Left kidney (tissue), 1 donor: ENCODE measurements at regions not wholly inside any gene's neighbourhood (a gene's known extent, or its start where the extent isn't known, plus 50 kb on each side); places are given as distances from the start of the nearest gene placed in this dataset.
"Not testable (repeated sequence)": the region's sequence is repeated elsewhere in the genome, so short reads cannot be mapped to it uniquely, and the experiment has no call there.

ENCODE experiments used
- DNase-seq: peaks from one replicate; pipeline ENCODE4 v3.0.0-alpha.2; 2013

DNA sequence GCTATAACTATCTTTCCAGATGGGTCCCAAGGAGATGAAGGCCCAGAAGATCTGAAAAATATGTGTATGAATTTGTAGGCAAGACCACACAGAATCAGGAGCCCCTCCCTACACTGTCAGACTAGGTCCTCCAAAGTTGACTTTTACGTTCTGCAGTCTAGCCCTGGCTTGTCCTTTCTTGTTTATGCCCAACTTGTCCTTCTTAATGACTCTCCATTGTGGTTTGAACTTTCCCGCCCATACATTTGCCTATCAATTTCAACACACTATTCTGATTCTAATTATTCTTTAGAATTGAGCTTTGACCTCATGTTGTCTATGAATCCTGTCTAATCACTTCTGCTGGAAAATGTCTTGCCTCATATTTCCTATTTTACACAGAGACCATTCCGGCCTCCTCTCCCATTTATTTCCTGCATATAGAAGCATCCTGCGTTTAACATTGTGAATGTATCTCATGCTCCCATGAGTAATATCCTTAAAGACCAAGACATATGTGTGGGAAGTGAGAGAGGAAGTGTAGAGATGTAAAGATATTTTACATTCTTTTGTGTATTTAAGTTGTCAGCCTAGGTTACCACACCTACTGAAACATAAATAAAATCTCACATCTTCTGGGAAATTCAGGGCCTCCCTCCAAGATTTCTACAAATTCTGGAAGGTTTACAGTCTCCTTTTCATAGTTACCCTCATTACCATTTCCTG is 348.3 kb downstream of the BCKDHB start:
- no peak for DNase-seq

DNA sequence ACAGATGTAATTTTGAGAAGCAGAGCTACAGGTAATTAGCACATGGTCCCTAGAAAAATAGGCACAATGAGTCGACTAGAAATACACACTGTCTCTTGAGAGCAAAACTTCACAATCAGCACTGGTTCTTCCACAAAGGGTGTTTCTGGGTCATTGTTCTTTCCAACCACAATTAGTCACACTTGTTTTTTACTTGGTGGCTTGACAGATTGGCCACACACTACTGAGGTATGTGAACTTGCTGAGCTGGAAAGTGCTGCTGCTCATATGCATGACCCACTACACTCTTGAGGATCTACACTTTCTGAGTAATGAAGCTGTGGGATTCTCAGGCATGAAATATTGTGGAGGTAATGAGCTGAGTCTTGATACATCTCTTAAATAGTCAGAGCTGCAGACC is 347.7 kb downstream of the BCKDHB start:
- no peak for DNase-seq

DNA sequence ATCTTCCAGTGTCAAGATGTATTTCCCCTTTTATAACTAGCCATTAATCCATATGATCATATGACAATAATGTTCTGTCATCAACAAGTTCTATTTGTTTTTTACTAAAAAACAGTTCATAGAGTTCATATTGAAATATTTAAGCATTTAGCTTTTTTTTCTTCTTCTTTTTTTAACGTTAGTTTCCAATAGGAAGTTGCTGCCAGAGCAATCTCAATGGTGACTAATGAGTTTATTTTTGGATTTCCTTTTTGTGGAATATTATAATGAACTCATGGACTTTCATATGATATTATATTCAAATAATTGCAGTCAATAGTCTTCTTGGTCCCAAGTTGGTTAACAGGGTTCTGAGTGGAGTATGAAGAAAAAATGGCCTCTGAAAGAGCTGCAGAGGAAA is 343.3 kb downstream of the BCKDHB start:
- no peak for DNase-seq

DNA sequence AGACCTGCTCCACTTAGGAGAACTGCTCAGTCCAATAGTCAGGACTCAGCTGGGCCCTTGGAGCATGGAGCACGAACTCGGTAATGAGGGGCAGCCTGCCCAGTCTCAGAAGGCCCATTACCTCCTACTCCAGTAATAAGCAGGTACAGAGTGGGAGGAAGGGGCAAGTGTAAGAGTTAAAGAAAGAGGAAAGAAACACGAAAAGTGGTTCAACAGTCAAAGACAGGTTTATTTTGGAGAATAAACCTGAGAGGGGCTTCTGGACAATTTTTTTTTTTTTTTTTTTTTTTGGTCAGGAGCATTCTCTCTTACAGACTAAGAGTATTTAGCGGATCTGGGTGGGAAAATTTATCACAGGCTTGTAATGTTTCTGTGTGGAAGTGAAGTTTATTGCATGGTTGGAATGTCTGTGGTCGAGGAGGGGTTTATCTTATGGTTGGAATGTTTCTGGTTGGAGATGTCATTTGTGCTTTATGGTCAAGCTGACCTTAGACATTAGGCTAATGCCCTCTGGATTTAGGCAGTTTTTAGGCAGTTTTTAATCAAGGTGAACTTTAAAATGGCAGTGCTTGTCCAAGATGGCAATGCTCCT is 340.1 kb downstream of the BCKDHB start:
- DNase-seq = no peak

DNA sequence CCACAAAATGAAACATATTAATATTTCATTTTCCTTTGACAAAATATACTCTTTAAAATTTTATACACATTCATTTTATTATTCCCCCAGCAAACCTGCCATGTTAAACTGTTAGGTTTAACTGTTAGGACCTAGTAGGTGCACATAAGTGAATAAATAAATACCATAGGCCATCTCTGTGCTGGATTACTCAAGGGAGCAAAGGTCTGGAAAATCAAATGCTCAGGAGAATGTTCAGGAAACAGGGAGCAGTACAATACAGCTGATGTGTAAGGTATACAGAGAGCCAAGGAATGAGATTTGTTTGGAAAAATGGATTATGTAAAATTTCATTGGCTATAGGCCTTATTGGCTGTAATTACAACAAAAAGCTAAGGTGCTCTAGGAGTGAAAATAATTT is 339.3 kb downstream of the BCKDHB start:
- no peak for DNase-seq

DNA sequence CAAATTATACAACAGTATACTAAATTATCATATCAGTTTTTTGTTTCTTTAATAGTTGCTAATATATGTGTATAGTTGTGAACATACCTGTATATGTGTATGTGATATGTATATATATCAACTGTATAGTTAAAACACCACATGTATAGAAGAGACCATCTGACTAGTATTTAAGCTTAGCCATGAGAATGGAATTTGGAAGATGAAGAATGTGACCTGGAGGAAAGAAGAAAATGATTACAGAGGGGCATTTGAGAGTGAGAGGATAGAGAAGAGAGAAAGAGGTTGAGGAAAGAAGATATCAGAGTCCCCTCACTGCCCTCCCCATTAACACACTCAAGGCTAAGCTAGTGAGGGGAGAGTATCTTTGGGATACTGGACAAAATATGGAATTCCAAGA is 335.9 kb downstream of the BCKDHB start:
- no peak for DNase-seq

DNA sequence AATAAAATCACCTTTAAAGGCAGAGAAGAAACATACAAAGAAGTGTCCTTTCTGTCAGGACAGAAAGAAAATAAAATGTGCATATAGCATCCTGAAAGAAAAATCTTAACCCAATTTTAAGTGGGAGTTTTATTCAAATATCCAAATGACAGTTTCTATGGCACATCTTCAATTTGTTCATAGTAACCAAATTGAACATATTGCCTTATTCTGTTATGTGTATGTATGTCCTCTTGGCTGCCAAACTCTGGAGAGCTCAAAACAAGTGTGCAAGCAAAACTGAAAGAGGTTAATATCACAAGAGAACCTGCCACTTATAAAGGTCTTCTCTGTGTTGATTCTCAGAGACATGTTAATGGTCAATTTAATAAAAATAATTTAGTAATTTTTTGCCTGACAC is 334.7 kb downstream of the BCKDHB start:
- no peak for DNase-seq

DNA sequence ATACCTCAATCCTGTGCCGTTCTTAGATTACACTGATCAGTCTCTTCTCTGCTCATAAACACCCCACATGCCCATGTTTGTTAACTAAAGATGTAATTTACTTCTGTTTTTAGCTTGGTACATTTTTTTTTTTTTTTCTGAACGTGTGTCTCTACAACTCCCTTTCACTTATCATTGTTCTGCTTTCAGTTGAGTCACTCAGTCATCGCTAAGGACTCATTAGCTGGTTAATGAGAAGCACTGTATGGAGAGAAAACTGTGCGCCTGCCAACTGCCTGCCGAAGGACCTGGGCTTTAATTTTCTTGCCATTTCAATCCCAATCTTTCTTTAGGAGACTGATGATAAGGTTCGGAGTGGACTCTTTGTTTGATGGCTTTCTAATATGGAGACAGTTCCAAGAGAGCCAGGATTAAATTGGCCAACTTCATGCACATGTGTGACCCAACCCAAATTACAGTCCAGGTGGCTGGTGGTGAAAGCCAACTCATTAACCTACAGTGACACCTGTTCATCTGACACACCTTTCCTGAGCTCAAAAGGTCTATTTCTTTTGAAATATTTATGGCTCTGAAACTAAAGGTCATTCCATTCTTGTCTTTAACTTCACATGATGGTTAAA is 334.1 kb downstream of the BCKDHB start:
- no peak for DNase-seq

DNA sequence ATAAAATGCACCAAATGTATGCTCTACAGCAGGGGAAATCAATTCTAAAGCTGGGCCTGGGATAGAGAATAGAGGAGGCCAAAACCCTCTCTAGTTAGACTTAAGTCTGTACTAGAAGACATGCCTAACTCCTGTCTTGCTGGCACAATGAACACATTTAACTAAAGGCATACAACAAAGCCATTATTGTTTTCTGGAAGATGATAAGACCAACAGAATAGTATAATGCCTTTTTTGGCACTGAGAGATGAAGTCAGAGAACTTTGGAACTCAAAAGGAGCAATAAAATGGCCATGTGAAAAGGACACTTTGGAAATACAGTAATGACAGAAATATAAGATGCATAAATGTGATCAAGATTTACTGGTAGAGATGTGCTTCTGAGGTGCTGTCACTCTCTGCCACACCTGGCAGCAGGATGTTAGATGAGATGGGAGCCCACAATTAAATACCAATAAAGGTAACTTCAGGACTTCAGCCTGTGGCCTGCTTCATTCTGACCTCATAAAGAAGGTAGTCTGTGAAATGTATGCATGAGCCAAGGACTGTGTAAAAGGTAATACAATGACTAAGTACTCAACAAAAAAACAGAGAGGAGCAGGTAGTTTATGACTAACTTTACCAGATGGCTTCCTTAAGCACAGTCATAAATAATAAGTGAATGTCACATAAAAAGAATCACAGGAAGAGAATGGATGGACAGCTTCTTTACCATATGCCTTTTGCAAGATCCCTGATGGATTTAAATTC is 333.4 kb downstream of the BCKDHB start:
- no peak for DNase-seq

DNA sequence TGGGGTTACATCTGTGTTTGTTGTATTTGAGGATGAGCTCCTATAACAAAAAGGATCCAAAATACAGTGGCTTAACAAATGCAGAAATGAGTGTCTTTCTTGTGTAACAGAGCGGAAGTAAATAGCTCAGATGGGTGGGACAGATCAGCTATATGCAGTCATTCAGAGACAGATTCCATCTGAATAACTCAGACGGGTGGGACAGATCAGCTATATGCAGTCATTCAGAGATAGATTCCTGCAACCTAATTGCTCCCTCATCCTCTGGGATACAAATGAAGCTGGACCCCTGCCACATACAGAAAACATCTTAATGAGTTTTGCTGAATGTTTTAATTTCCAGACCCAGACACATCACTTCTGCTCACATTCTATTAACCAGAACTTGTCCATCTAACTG is 332.3 kb downstream of the BCKDHB start:
- no peak for DNase-seq

DNA sequence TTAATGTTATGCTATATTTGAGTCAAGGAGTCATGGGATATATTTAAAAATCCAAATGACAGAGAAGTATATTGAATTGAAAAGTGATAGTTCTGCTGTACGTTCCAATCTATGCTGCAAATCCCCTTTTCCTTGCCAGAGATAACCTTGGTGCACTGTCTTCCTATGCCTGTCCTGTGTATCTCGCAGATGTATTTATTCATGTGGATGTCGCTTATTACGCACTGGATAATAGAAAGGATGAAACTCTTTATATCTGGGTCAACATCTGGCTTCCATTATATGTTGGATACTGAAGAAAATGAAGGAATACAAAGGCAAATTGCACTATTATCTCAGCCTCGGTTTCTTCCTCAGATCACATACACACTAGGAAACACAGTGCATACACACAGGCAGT is 331.3 kb downstream of the BCKDHB start:
- DNase-seq = no peak

DNA sequence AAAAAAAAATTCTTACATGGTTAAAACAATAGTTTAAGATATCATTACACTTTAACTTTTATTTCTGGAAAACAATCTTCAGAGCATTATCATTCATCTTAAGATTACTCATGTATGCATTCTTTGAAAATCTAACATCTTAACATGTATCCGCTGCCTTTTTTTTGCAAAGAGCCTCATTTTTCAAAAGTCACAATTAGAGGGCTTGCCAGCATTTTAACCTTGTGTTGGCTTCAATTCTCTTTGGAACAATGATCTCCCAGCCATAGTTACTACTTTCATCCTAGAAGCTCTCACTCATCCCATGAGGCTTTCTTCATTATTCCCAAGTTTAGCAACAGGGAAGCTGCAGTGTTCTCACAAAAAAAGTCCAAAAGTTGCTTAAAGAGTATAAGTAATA is 330.8 kb downstream of the BCKDHB start:
- DNase-seq = no peak

DNA sequence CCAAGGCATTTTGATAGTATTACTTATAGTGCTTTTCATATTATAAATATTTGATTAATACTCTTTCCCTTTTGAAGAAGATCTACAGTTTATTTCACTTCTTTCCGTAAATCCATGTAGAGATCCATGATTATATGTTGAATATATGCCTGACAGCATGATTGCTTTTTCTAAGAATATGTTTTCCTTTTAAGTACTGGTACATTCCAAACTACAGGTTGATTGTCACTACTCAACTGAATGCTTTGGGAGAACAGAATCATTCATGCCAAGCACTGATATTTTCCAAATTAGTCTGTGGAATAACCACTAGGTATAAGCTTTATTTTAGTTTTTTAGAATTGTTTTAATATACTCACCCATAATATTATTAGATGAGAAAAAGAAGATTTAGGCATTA is 330.2 kb downstream of the BCKDHB start:
- no peak for DNase-seq

DNA sequence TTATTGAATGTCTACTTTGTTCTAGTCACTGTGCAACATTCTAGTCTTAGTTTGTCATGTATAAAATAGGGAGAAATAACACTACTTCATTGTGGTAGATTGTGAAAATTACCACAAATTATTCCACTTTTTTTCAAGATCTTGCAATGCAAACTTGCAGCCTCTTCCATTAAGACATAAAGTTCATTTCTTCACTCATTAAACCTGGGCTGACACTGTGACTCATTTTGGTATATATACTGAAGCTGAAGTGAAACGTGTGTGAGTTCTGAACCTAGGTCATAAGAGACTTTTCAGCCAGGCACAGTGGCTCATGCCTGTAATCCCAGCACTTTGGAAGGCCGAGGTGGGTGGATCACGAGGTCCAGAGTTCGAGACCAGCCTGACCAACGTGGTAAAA is 329.0 kb downstream of the BCKDHB start:
- no peak for DNase-seq

DNA sequence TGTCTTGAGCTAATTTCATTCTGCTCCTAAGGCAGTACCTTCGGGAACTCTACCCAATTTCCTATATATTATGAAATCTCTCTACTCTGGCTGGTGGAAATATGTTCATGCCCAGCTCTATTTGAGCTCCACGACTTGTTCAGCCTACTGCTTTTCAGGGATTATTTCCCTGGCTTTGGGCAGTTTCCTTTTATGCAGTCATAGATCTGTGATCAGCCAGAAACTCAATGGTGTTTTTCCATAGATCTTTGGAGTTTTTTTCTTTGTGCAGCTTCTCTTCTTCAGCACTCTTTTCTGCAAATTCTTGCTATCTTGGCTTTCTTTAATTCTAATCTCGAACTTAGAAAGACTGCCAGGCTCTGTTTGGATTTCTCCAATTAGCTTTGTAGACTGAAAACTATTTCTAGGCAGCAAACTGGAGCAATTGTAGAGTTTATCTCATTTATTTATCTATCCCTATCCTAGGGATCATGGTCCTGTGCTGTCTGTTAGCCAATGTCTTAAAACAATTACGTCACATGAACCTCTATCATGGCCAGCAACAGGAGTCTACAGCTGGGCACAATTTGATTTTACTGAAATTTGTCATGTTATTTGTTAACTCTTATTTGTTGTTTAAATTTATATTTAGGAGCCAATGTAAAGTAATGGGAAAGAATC is 328.4 kb downstream of the BCKDHB start:
- DNase-seq = no peak

DNA sequence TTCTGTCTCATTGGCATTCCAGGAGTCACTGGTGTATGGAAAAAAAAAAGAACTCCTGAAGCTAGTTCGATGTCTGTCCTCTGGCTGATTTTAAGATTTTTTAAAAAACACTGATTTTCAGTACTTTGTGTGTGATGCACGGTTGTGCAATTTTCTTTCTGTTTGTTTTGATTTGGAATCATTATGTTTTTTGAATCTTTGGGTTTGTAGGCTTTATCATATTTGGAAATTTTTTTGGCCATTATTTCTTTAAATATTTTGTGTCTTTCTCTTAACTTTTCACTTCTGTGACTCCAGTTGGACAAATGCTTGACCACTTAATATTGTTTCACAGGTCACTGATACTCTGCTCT is 327.2 kb downstream of the BCKDHB start:
- DNase-seq = no peak

DNA sequence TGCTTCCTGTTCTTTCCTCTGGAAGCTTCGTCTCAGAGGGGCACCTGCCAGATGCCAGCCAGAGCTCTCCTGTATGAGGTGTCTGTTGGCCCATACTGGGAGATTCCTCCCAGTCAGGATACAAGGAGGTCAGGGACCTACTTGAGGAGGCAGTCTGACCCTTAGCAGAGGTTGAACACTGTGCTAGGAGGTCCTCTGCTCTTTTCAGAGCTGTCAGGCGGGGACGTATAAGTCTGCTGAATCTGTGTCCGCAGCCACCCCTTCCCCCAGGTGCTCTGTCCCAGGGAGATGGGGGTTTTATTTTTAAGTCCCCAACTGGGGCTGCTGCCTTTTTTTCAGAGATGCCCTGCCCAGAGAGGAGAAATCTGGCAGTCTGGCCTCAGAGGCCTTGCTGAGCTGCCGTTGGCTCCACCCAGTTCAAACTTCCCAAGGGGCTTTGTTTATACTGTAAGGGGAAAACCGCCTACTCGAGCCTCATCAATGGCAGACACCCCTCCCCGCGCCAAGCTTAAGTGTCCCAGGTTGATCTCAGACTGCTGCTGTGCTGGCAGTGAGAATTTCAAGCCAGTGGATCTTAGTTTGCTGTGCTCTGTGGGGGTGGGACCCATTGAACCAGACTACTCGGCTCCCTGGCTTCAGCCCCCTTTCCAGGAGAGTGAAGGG is 326.7 kb downstream of the BCKDHB start:
- DNase-seq = no peak

DNA sequence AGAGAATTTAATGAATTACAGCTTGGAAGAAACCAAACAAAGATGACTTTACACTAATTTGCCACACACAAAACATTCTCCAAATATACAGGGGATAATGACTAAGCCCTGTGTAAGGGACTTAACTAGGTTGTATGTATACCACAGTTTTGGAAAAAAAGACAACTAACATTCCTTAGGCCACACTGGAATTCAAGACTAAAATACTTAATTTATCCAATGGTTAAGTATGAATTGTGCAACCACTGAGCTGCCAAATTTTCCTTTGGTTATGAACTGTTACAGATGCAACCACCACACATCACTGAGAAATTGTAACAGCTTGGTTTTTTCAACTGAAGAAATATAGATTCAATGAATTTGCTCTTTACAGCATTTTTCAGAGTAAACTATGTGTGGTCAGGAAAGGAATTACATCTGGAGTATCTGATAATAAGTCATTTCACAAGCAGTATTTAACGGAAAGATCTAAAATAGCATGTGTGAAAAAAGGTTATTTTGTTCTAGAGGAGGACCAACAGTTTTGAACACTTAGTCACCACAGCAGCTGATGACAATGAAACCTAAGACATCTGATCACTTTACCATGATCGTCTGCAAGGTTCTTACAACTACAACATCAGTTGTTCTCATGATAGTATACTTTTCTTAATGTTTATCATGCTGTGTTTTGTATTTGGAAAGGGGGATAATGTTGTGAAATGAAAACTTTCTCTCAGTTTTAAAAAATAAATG is 318.8 kb downstream of the BCKDHB start:
- DNase-seq = no peak

DNA sequence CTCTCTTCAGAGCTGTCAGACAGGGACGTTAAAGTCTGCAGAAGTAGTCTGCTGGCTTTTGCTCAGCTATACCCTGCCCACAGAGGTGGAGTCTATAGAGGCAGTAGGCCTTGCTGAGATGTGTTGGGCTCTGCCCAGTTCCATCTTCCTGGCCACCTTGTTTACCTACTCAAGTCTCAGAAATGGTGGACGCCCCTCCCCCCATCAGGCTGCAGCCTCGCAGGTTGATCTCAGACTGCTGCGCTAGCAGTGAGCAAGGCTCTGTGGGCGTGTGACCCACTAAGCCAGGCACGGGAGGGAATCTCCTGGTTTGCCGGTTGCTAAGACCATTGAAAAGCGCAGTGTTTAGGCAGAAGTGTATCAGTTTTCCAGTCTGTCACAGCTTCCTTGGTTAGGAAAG is 305.0 kb downstream of the BCKDHB start:
- DNase-seq = no peak

DNA sequence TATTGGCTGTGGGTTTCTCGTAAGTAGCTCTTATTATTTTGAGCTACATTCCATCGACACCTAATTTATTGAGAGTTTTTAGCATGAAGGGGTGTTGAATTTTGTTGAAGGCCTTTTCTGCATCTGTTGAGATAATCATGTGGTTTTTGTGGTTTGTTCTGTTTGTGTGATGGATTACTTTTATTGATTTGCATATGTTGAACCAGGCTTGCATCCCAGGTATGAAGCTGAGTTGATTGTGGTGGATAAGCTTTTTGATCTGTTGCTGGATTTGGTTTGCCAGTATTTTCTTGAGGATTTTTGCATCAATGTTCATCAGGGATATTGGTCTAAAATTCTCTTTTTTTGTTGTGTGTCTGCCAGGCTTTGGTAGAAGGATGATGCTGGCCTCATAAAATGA is 301.5 kb downstream of the BCKDHB start:
- DNase-seq = not testable (repeated sequence)

DNA sequence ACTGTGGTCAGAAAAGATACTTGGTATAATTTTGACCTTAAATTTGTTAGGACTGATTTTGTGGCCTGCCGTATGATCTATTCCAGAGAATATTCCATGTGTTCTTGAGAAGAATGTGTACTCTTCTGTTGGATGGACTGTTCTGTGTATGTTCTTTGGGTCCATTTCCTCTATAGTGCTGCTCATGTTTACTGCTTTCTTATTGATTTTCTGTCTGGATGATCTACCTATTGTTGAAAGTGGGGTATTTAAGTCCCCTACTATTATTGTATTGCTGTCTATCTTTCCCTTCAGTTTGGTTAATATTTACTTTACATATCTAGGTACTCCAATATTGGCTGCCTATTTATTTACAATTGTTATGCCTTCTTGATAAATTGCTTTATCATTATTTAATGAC is 298.4 kb downstream of the BCKDHB start:
- no peak for DNase-seq

DNA sequence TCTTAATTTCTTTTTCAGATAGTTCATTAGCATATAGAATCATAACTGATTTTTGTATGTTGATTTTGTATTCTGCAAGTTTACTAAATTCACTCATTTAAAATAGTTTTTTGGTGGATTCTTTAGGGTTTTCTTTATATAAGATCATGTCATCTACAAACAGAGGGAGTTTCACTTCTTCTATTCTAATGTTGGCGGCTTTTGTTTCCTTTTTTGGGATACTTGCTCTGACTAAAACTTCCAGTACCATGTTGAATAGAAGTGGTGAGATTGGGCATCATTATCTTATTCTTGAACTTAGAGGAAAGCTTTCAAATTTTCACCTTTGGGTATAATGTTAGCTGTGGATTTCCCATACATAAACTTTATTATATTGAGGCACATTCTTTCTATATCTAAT is 296.9 kb downstream of the BCKDHB start:
- DNase-seq = no peak
